OCI-LY1 (cell line): ENCODE measurements at regions not wholly inside any gene's neighbourhood (a gene's known extent, or its start where the extent isn't known, plus 50 kb on each side); places are given as distances from the start of the nearest gene placed in this dataset.

Experiments
- H2AFZ ChIP-seq: fragments of 200-600 bp; sonication (generic), shearing (Covaris generic); 2 replicates; pipeline ENCODE4 v1.6.0; 2014; ENCODE audit warnings: antibody characterized with exemption, mild to moderate bottlenecking, low read length
- H3F3A ChIP-seq: fragments of 200-600 bp; sonication (generic), shearing (Covaris generic); 2 replicates; pipeline ENCODE4 v1.6.0; 2014; ENCODE audit warnings: mild to moderate bottlenecking, antibody characterized with exemption, low read length, moderate library complexity; ENCODE audit not compliant: insufficient read depth
- H3K27ac ChIP-seq: fragments of 200-600 bp; sonication (generic); 2 replicates; pipeline ENCODE4 v1.5.1; 2014; ENCODE audit warnings: low read length, mixed run types, mild to moderate bottlenecking, low read depth; ENCODE audit not compliant: poor library complexity, severe bottlenecking
- H3K27me3 ChIP-seq: fragments of 200-600 bp; sonication (generic); 2 replicates; pipeline ENCODE4 v1.6.0; 2014; ENCODE audit warnings: antibody characterized with exemption, mild to moderate bottlenecking, low read length, moderate library complexity; ENCODE audit not compliant: insufficient read depth
- H3K36me3 ChIP-seq: fragments of 200-600 bp; sonication (generic); 2 replicates; pipeline ENCODE4 v1.6.1; 2014; ENCODE audit warnings: mild to moderate bottlenecking, antibody characterized with exemption, low read length, moderate library complexity, mixed read lengths; ENCODE audit not compliant: insufficient read depth
- H3K4me1 ChIP-seq: fragments of 200-600 bp; sonication (generic); 2 replicates; pipeline ENCODE4 v1.5.1; 2014; ENCODE audit warnings: mild to moderate bottlenecking, low read length, moderate library complexity; ENCODE audit not compliant: insufficient read depth, severe bottlenecking
- H3K4me2 ChIP-seq: fragments of 200-600 bp; sonication (generic), shearing (Covaris generic); 2 replicates; pipeline ENCODE4 v1.6.1; 2014; ENCODE audit warnings: low read length
- H3K4me3 ChIP-seq: fragments of 200-600 bp; sonication (generic); 2 replicates; pipeline ENCODE4 v1.5.1; 2014; ENCODE audit warnings: low read length, low read depth, mild to moderate bottlenecking, mixed read lengths; ENCODE audit not compliant: poor library complexity, severe bottlenecking
- H3K79me2 ChIP-seq: fragments of 200-600 bp; shearing (Covaris generic); 2 replicates; pipeline ENCODE4 v1.6.1; 2016; ENCODE audit warnings: mixed run types, low read length, mixed read lengths; ENCODE audit not compliant: insufficient read depth
- H3K9ac ChIP-seq: fragments of 200-600 bp; sonication (generic), shearing (Covaris generic); 2 replicates; pipeline ENCODE4 v1.6.1; 2014; ENCODE audit warnings: mild to moderate bottlenecking, low read length, mixed read lengths
- H3K9me2 ChIP-seq: fragments of 200-600 bp; sonication (generic), shearing (Covaris generic); 2 replicates; pipeline ENCODE4 v1.6.1; 2014; ENCODE audit warnings: low read depth, mild to moderate bottlenecking, low read length, mixed read lengths
- H3K9me3 ChIP-seq: fragments of 200-600 bp; shearing (Covaris generic); 2 replicates; pipeline ENCODE4 v1.6.1; 2014; ENCODE audit warnings: low read length, mixed read lengths
- H4K20me1 ChIP-seq: fragments of 200-600 bp; sonication (generic), shearing (Covaris generic); 2 replicates; pipeline ENCODE4 v1.6.0; 2016; ENCODE audit warnings: mild to moderate bottlenecking, low read length; ENCODE audit not compliant: insufficient read depth
- EZH2 ChIP-seq: fragments of 200-600 bp; sonication (generic), shearing (Covaris generic); IDR thresholded peaks from 2 replicates; pipeline ENCODE4 v1.8.0; 2017; ENCODE audit warnings: borderline replicate concordance, mixed run types, mild to moderate bottlenecking, antibody characterized with exemption, low read length, moderate library complexity, mixed read lengths
- TF ChIP-seq, protein P1 (sequence below): fragments of 200-600 bp; sonication (generic), shearing (Covaris generic); IDR thresholded peaks from 2 replicates; pipeline ENCODE4 v1.5.1; 2017; ENCODE audit warnings: mild to moderate bottlenecking, antibody characterized with exemption, low read length, moderate library complexity, mixed read lengths

DNA sequence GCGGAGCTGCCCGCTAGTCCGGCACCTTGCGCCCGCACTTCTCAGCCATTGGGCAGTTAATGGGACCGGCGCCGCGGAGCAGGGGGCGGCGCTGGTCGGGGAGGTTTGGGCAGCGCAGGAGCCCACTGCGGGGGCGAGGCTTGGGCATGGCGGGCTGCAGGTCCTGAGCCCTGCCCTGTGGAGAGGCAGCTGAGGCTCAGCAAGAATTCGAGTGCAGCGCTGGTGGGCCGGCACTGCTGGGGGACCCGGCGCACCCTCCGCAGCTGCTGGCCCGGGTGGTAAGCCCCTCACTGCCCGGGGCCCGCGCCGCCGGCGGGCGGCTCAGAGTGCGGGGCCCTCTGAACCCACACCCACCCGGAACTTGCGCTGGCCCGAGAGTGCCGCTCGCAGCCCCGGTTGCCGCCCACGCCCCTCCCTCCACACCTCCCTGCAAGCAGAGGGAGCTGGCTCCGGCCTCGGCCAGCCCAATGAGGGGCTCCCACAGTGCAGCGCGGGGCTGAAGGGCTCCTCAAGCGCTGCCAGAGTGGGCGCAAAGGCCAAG lies 835.0 kb downstream of the TBL1XR1 start:
- TF ChIP-seq, protein P1, sequence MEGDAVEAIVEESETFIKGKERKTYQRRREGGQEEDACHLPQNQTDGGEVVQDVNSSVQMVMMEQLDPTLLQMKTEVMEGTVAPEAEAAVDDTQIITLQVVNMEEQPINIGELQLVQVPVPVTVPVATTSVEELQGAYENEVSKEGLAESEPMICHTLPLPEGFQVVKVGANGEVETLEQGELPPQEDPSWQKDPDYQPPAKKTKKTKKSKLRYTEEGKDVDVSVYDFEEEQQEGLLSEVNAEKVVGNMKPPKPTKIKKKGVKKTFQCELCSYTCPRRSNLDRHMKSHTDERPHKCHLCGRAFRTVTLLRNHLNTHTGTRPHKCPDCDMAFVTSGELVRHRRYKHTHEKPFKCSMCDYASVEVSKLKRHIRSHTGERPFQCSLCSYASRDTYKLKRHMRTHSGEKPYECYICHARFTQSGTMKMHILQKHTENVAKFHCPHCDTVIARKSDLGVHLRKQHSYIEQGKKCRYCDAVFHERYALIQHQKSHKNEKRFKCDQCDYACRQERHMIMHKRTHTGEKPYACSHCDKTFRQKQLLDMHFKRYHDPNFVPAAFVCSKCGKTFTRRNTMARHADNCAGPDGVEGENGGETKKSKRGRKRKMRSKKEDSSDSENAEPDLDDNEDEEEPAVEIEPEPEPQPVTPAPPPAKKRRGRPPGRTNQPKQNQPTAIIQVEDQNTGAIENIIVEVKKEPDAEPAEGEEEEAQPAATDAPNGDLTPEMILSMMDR, result no peak
- no peak for TF ChIP-seq EZH2
- Histone ChIP-seq H3K4me1 (no peaks in the 10 kb centered on the region), H3K9ac (no peak overlapping the region), H3K27ac (no peak overlapping the region), H3K9me3 (no peaks in the 10 kb centered on the region), H3K4me3 (no peak overlapping the region), H3F3A (no peaks in the 10 kb centered on the region), H3K4me2 (no peak overlapping the region), H3K79me2 (no peaks in the 10 kb centered on the region), H3K36me3 (no peaks in the 10 kb centered on the region), H3K27me3 (no peaks in the 10 kb centered on the region), H4K20me1 (no peaks in the 10 kb centered on the region; the same call in 1 of the 2 replicates), H3K9me2 (no peaks in the 10 kb centered on the region), H2AFZ (no peak overlapping the region)

DNA sequence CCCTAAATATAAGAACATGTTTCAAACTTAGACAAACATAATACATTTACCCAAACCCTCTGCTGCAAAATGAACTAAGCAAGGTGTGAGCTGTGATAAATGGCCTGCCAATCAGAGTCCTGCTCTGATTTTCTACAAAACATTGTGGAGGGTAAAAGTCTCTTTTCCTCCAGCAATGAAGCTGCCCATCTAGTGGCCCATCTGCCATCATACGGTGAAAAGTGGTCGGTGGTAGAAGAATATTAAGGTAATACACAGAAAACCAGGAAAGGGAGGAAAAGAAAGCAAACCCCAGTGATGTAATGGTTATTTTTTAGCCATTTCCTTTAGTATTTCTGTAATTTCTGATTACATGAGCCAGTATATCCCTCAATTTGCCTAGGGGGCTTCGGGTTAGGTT lies 838.1 kb downstream of the TBL1XR1 start:
- no peaks in the 10 kb centered on the region for H3K9me3 ChIP-seq
- H3K4me3 ChIP-seq, result no peak overlapping the region
- no peaks in the 10 kb centered on the region for H3K9me2 ChIP-seq
- no peaks in the 10 kb centered on the region for H3K4me1 ChIP-seq
- no peaks in the 10 kb centered on the region for H3K36me3 ChIP-seq
- no peak overlapping the region for H3K9ac ChIP-seq
- no peaks in the 10 kb centered on the region for H4K20me1 ChIP-seq
- no peaks in the 10 kb centered on the region for H3F3A ChIP-seq
- no peak for TF ChIP-seq EZH2
- TF ChIP-seq, protein P1, result no peak; the same call in 1 of the 2 replicates
- no peak overlapping the region for H3K4me2 ChIP-seq
- no peak overlapping the region for H2AFZ ChIP-seq
- H3K27me3 ChIP-seq, result no peaks in the 10 kb centered on the region
- no peak overlapping the region for H3K27ac ChIP-seq
- no peaks in the 10 kb centered on the region for H3K79me2 ChIP-seq

DNA sequence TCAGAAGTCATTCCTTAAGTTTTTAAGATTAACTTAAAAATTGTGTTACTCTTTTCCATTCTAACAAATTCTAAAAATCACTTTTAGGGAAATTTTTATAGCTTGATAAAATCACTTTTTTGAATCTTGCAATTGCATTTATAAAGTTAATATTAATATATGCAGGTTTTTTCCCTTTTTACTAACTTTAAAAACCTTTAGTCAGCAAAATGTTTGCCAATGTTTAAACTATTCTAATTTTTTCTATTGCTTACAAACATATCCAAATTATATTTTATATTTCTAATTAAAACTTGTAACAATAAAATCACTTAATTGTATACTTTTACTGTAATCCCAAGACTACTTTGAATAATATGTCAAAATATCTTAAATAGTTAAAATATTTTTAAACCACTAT lies 839.4 kb downstream of the TBL1XR1 start:
- H3K4me1 ChIP-seq, result no peaks in the 10 kb centered on the region
- no peak overlapping the region for H3K9ac ChIP-seq
- H3K4me3 ChIP-seq, result no peak overlapping the region
- no peaks in the 10 kb centered on the region for H3K9me2 ChIP-seq
- no peaks in the 10 kb centered on the region for H3F3A ChIP-seq
- no peak overlapping the region for H2AFZ ChIP-seq
- no peaks in the 10 kb centered on the region for H3K27me3 ChIP-seq
- no peaks in the 10 kb centered on the region for H3K36me3 ChIP-seq
- TF ChIP-seq EZH2, result no peak
- TF ChIP-seq, protein P1, result no peak
- no peaks in the 10 kb centered on the region for H4K20me1 ChIP-seq
- no peak overlapping the region for H3K4me2 ChIP-seq
- no peak overlapping the region for H3K27ac ChIP-seq
- H3K9me3 ChIP-seq, result no peaks in the 10 kb centered on the region
- H3K79me2 ChIP-seq, result no peaks in the 10 kb centered on the region
